Chondrocyte (in vitro differentiated cells): ENCODE measurements at regions not wholly inside any gene's neighbourhood (a gene's known extent, or its start where the extent isn't known, plus 50 kb on each side); places are given as distances from the start of the nearest gene placed in this dataset.

Source experiments
- DNase-seq: peaks from one replicate; pipeline ENCODE4 v3.0.0; 2021; ENCODE audit warnings: mixed read lengths, low spot score
- H3K27ac Mint-ChIP-seq: one replicate; pipeline ENCODE4 v1.8.0; 2021; ENCODE audit warnings: mild to moderate bottlenecking, moderate library complexity, mixed read lengths; ENCODE audit not compliant: unreplicated experiment
- H3K27me3 Mint-ChIP-seq: 2 replicates; pipeline ENCODE4 v1.8.0; 2021; ENCODE audit warnings: low read depth, mixed read lengths
- H3K36me3 Mint-ChIP-seq: 2 replicates; pipeline ENCODE4 v1.8.0; 2021; ENCODE audit warnings: low read depth, mixed read lengths
- H3K4me1 Mint-ChIP-seq: 2 replicates; pipeline ENCODE4 v1.8.0; 2021; ENCODE audit warnings: low read depth, mild to moderate bottlenecking, mixed read lengths
- H3K4me3 Mint-ChIP-seq: one replicate; pipeline ENCODE4 v1.8.0; 2021; ENCODE audit warnings: mild to moderate bottlenecking, moderate library complexity, mixed read lengths; ENCODE audit not compliant: unreplicated experiment
- H3K9me3 Mint-ChIP-seq: 2 replicates; pipeline ENCODE4 v1.8.0; 2021; ENCODE audit warnings: low read depth, mixed read lengths
- TF ChIP-seq, protein P1 (sequence below): fragments of 200-600 bp; sonication (generic); IDR thresholded peaks from 2 replicates; pipeline ENCODE4 v1.5.0; 2021; ENCODE audit warnings: antibody characterized with exemption, mild to moderate bottlenecking, moderate library complexity

DNA sequence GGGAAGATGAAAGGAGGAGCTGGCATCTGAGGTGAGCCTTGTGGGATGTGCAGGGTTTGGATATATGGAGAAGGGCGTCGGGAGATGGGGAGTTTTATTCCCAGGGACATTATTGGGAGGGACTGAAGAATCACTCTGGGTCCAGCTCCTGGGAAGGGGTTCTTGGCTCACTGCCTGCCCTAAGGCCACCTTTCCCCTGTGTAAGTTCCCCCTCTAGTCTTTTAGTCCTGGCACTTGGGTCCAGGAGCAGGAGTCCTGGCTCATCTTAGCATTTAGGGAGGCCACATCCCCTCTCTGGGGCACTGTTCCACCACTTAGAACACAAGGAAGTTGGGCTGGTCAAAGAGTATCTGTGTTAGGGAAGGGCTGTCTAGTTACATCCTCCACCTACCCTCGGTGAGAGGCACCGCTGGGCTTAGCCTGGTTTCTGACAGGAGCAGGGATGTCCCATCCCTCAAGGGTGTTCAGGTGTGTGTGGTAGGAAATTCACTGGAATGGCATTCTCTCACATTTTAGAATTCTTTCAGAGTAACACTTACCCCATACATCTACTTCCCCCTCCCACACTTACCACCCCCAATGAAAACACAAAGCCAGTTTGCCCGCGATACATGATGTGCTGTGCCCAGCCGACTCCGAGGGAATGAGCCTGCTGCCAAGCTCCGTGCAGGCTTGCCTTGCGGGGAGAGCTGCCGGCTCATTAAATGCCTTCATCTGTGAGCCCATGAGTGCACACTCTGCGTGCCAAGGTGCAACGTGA is 86.7 kb downstream of the FAM43A start:
- DNase-seq = no peak
- Mint-ChIP-seq H3K4me1 (peaks cover 23% of the 10 kb centered on the region), H3K4me3 (no peak overlapping the region), H3K27ac (no peak overlapping the region), H3K36me3 (no peaks in the 10 kb centered on the region), H3K9me3 (no peaks in the 10 kb centered on the region), H3K27me3 (peaks cover 9% of the 10 kb centered on the region)
- TF ChIP-seq, protein P1, sequence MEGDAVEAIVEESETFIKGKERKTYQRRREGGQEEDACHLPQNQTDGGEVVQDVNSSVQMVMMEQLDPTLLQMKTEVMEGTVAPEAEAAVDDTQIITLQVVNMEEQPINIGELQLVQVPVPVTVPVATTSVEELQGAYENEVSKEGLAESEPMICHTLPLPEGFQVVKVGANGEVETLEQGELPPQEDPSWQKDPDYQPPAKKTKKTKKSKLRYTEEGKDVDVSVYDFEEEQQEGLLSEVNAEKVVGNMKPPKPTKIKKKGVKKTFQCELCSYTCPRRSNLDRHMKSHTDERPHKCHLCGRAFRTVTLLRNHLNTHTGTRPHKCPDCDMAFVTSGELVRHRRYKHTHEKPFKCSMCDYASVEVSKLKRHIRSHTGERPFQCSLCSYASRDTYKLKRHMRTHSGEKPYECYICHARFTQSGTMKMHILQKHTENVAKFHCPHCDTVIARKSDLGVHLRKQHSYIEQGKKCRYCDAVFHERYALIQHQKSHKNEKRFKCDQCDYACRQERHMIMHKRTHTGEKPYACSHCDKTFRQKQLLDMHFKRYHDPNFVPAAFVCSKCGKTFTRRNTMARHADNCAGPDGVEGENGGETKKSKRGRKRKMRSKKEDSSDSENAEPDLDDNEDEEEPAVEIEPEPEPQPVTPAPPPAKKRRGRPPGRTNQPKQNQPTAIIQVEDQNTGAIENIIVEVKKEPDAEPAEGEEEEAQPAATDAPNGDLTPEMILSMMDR = no peak

DNA sequence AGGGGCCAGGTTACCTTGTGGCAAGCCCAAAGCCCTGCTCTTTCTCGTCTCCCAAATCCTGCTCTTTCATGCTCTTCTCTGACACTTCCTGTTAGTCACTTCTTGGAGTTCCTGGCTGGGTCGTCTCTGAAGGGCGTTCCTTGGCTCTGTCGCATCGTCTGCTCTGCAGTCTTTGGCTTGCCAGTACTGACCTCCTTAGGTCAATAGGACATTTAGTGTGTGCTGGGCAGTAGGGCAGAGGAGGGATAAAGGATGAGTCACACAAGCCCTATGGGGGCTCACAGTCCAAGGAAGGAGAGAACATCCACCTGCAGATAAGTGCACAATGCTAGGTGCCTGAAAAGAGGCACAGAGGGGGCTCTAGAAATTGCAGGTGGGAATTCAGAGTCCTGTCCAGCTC is 87.5 kb downstream of the FAM43A start:
- DNase-seq = no peak
- TF ChIP-seq, protein P1 = no peak
- Mint-ChIP-seq H3K9me3 (no peaks in the 10 kb centered on the region), H3K4me3 (no peak overlapping the region), H3K36me3 (no peaks in the 10 kb centered on the region), H3K27ac (no peak overlapping the region), H3K27me3 (peaks cover 9% of the 10 kb centered on the region), H3K4me1 (peaks cover 23% of the 10 kb centered on the region)

DNA sequence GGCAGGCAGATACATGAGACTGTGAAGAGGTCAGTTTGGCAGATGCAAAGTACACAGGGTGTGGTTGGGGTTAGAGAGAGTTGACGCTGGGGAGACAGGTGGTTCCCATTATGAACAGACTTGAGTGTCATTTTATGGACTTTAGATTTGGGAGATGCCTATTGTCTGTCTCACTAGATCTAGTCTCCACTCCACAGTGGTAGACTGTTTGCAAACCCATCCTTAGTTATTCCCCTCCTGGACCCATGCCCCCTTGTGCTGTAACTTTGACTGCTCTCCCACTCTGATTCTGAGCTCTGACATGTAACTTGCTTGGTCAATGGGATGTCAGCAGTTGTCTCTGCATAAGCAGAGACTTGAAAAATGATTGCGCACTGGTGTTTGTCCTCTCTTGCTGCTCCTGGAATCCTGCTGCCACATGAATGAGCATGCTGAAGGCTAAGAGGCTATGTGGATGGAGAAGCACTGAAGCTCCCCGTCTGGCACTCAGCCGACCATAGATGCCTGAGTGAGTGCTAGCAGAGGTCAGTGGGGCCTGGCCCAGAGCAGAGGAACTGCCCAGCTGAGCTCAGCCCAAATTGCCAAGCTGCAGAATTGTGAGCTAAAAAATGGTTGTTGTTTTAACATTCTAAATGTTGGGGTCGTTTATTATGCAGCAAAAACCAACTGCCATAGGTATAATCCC is 88.2 kb downstream of the FAM43A start:
- Mint-ChIP-seq H3K4me3 (no peak overlapping the region), H3K4me1 (peaks cover 22% of the 10 kb centered on the region), H3K27me3 (peaks cover 9% of the 10 kb centered on the region), H3K27ac (no peak overlapping the region), H3K36me3 (no peaks in the 10 kb centered on the region), H3K9me3 (no peaks in the 10 kb centered on the region)
- DNase-seq = no peak
- TF ChIP-seq, protein P1 = no peak

DNA sequence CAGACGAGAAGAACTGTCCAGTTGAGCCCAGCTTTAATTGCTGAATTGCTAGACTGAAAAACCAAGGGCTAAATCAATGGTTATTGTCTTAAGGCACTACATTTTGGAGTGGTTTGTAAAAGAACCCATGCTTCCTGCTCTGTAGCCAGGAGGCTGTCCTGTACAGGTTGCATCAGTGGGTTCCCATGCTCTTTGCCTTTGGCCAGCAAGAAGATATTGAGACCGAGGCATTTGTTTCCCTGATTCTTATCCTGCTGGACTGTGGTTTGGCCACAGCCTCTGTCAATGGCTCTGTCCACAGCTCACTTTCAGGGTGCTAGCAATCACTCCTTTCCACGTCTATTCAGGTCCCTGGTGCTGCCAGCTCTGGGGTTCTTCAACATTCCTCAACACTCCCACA is 89.6 kb downstream of the FAM43A start:
- H3K4me1 Mint-ChIP-seq = peaks cover 26% of the 10 kb centered on the region
- H3K4me3 Mint-ChIP-seq = no peak overlapping the region
- H3K9me3 Mint-ChIP-seq = no peaks in the 10 kb centered on the region
- no peak overlapping the region for H3K27ac Mint-ChIP-seq
- TF ChIP-seq, protein P1 = no peak
- DNase-seq = no peak
- H3K36me3 Mint-ChIP-seq = no peaks in the 10 kb centered on the region
- H3K27me3 Mint-ChIP-seq = peaks cover 9% of the 10 kb centered on the region

DNA sequence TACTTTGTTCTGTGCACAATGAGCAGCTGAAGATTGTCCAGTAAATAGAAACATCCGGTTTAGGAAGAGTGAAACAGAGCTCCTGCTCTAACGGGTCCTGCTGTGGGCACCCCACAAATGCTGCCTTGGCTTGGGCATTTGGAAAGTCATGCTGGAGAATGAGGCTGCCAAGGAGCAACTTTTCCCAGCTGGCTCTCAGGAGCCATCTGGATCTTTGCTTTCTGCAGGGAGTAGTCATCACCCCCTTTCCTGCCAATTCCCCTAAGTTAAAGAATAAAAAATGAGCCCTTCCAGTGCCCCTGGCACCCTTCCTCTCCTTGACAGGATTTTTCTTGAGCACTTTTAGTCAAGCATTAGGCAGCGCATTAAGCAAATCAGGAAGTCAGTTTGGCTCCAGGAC is 90.0 kb downstream of the FAM43A start:
- H3K27ac Mint-ChIP-seq = no peak overlapping the region
- H3K27me3 Mint-ChIP-seq = peaks cover 9% of the 10 kb centered on the region
- H3K36me3 Mint-ChIP-seq = no peaks in the 10 kb centered on the region
- TF ChIP-seq, protein P1 = no peak
- H3K9me3 Mint-ChIP-seq = no peaks in the 10 kb centered on the region
- peaks cover 29% of the 10 kb centered on the region for H3K4me1 Mint-ChIP-seq
- no peak for DNase-seq
- H3K4me3 Mint-ChIP-seq = no peak overlapping the region
